ENCODE measurements at regions not wholly inside any gene's neighbourhood (a gene's known extent, or its start where the extent isn't known, plus 50 kb on each side); places are given as distances from the start of the nearest gene placed in this dataset.

DNA sequence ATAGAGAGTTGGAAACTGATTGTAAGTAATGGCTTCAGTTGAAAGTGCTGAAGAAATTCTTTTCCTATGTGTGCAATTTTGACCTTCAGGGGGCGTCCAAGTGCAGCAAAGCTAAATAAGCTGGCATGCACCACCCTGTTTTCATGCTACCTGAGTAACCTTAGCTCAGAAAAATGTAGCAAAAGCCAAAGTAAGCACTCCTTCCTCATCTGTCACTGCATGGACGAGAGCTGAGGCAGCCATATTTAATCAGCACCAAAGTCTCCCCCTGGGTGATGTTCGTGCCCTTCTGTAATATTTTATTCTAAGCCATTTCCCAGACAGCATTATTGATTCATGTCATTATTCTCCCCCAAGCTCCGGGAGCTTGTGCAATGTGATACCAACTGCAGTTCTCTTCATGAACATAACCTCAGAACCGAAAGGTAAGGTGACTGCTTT, 123.1 kb downstream of the RPS12 start:
- no peak for DNase-seq

GRCh38 chr6:132948889-132949288, 134.5 kb downstream of the RPS12 start:
- DNase-seq = no peak

DNA sequence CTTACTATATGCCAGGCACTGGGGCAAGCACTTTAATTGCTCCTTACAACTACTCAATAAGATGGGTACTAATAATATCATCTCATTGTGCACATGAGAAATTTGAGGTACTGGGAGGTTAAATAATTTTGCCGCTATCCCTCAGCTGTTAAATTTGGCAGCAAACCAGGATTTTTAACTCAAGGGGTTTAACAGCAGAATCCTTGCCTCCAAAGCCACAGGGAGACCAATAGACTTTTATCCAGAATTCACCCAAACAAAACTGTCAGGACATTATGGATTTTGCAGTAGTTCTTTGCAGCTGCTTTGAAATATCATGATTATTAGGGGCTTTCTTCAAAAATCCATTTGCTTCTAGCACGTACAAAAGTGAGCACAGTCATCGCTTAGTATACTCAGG, 136.2 kb downstream of the RPS12 start:
- no peak for DNase-seq

- no peak for DNase-seq
Observed at GRCh38 chr6:132952031-132952867, 137.9 kb downstream of the RPS12 start.

GRCh38 chr6:132952986-132953385, 138.6 kb downstream of the RPS12 start:
- no peak for DNase-seq

- no peak for DNase-seq
Observed at GRCh38 chr6:132954222-132954621, 139.9 kb downstream of the RPS12 start.

DNA sequence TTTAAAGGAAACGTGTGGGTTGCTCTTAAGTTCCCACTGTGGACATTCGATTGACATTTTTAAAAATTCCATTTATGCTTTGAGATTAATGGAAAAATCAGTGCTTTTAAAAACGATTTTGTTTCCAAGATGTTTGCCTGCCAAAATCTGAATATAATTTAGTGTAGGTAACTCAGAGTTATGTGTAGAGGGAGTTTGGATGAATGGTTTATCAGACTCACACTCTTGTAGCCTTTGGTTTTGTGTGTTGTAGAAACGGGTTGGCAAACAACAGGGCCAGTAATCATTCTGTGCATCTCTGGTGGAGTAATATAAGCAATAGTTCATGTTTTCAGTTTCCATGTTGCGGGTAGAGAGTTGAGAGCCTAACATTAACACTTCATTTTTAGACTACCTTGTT, 140.6 kb downstream of the RPS12 start:
- DNase-seq = no peak

GRCh38 chr6:132959639-132960326, 145.4 kb downstream of the RPS12 start:
- DNase-seq = no peak

- DNase-seq = no peak
Observed at GRCh38 chr6:132960720-132961119, 146.4 kb downstream of the RPS12 start.

- DNase-seq = no peak
Observed at GRCh38 chr6:132961122-132961521, 146.8 kb downstream of the RPS12 start.

GRCh38 chr6:132961610-132962009, 147.2 kb downstream of the RPS12 start:
- DNase-seq = no peak

- peak; percentile 1 to 34 for DNase-seq
Observed at GRCh38 chr6:132962936-132963868, 148.8 kb downstream of the RPS12 start.

GRCh38 chr6:132964101-132964867, 149.9 kb downstream of the RPS12 start:
- no peak for DNase-seq

GRCh38 chr6:132964868-132965382, 150.6 kb downstream of the RPS12 start:
- no peak for DNase-seq

GRCh38 chr6:132967871-132968270, 153.5 kb downstream of the RPS12 start:
- DNase-seq = no peak

DNA sequence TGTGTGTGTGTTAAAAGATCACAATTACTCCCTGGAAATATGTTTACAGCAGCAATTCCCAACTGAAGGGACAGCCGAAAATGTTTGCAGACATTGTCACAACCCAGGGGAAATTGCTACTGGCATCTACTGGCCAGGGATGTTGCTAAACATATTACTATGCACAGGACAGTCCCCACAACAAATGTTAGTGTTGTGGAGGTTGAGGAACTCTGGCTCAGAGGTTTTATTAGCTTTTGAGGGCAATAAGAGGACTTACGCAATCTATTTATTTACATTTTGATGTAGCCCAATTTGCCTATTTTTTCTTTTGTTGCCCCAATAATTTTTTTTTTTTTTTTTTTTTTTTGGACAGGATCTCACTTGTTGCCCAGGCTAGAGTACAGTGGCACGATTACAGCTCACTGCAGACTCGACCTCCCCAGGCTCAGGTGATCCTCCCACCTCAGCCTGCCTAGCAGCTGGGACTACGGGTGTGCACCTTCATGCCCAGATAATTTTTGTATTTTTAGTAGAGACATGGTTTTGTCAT, 154.1 kb downstream of the RPS12 start:
- no peak for DNase-seq

DNA sequence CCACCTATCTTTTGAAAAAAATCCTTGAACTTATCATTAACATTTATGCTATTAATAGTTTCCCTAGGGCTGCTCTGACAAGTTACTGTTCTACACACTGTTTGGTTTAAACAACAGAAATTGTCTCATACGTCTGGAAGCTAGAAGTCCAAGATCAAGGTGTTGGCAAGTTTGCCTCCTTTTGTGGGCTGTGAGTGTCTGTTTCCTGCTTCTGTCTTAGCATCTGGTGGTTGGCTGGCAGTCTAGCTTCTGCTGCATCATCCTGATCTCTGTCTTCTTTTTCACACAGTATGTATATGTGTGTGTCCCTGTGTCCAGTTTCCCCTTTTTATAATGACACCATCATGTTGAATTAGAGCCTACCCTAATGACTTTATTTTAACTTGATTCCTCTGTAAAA, 154.8 kb downstream of the RPS12 start:
- no peak for DNase-seq

GRCh38 chr6:132971676-132972075, 157.3 kb downstream of the RPS12 start:
- no peak for DNase-seq

- no peak for DNase-seq
Observed at GRCh38 chr6:132972254-132972653, 157.9 kb downstream of the RPS12 start.

DNA sequence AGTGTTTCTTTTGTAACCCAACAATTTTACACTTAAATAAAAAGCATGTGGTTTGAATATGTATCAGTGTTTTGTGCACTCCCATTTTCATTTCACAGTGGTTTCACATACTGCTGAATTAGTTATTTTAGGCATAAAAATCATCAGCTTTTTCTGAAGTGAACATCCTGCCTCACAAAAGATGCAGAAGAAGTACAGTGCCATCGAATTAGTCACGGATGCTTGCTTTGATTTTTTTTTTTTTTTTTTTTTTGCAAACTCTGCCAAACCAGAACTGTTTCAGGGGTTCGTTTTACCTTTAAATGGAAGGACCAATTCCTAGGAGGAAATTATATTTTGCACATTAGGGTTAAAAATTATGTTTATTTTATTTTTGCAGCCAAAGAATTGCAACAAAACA, 158.6 kb downstream of the RPS12 start:
- no peak for DNase-seq

- DNase-seq = no peak
Observed at GRCh38 chr6:132973514-132973993, 159.2 kb downstream of the RPS12 start.

- no peak for DNase-seq
Observed at GRCh38 chr6:132974122-132974521, 159.8 kb downstream of the RPS12 start.

All from bone marrow (tissue), 2 donors.